ENCODE measurements at regions not wholly inside any gene's neighbourhood (a gene's known extent, or its start where the extent isn't known, plus 50 kb on each side); places are given as distances from the start of the nearest gene placed in this dataset.

DNA sequence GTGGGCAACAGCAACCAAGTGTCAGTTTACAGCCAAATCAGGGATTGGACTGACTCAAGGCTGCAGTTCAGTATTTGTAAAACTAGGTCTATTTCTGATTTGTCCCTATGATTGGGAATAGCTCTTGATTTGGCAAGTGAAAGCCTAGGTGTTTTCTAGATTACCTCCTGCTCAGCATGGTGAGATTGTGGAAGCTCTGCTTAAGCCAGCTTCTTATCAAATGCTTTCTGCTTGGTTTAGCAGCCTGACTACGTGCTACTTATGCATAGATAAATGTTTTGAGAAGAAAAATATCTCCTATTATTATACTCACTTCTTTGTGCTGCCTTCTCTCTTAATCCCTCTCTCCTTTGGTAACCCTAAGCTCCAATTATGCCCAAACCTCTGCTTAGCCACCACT, 86.3 kb upstream of the AMOTL1 start:
- TF ChIP-seq CTCF (conservative IDR thresholded peaks at IDR 0.05) (no peak), EZH2 (IDR thresholded peaks at IDR 0.05; ENCODE audit: low read depth) (no peak)
